Astrocyte (in vitro differentiated cells and primary cell): ENCODE measurements at regions not wholly inside any gene's neighbourhood (a gene's known extent, or its start where the extent isn't known, plus 50 kb on each side); places are given as distances from the start of the nearest gene placed in this dataset.

ENCODE experiments used
- DNase-seq: peaks from one replicate; pipeline ENCODE4 v3.0.0-alpha.2; 2010; ENCODE audit warnings: low read depth
- FAIRE-seq: peaks from 2 replicates; lab custom pipeline; 2011; peaks lifted over from hg19 to GRCh38; lab: Jason Lieb, UNC
- H2AFZ ChIP-seq: 2 replicates; pipeline ENCODE4 v1.6.0; 2012; ENCODE audit warnings: low read depth, low read length, inconsistent platforms
- H3K27ac ChIP-seq: 2 replicates; pipeline ENCODE4 v1.5.1; 2011; ENCODE audit warnings: low read depth, low read length, inconsistent platforms
- H3K27me3 ChIP-seq: 2 replicates; pipeline ENCODE4 v1.6.0; 2011; ENCODE audit warnings: low read length, inconsistent platforms; ENCODE audit not compliant: insufficient read depth
- H3K36me3 ChIP-seq: 2 replicates; pipeline ENCODE4 v1.5.1; 2011; ENCODE audit warnings: low read length, inconsistent platforms; ENCODE audit not compliant: insufficient read depth
- H3K4me1 ChIP-seq: 2 replicates; pipeline ENCODE4 v1.5.1; 2011; ENCODE audit warnings: low read length, inconsistent platforms; ENCODE audit not compliant: insufficient read depth
- H3K4me2 ChIP-seq: 2 replicates; pipeline ENCODE4 v1.6.0; 2012; ENCODE audit warnings: low read length, inconsistent platforms
- H3K4me3 ChIP-seq: 2 replicates; pipeline ENCODE4 v1.5.1; 2011; ENCODE audit warnings: low read depth, mild to moderate bottlenecking, low read length, inconsistent platforms; ENCODE audit not compliant: insufficient read depth
- H3K79me2 ChIP-seq: 2 replicates; pipeline ENCODE4 v1.6.0; 2012; ENCODE audit warnings: mild to moderate bottlenecking, low read length, inconsistent platforms; ENCODE audit not compliant: insufficient read depth
- H3K9ac ChIP-seq: 2 replicates; pipeline ENCODE4 v1.6.0; 2012; ENCODE audit warnings: mild to moderate bottlenecking, low read length, inconsistent platforms
- H3K9me3 ChIP-seq: 2 replicates; pipeline ENCODE4 v1.5.1; 2012; ENCODE audit warnings: low read depth, mild to moderate bottlenecking, low read length, inconsistent platforms; ENCODE audit not compliant: insufficient read depth
- H4K20me1 ChIP-seq: 2 replicates; pipeline ENCODE4 v1.6.0; 2012; ENCODE audit warnings: low read length, inconsistent platforms; ENCODE audit not compliant: insufficient read depth
- H3K27ac Mint-ChIP-seq: one replicate; pipeline ENCODE4 v1.8.0; 2021; ENCODE audit warnings: mild to moderate bottlenecking, mixed read lengths; ENCODE audit not compliant: unreplicated experiment
- H3K27me3 Mint-ChIP-seq: one replicate; pipeline ENCODE4 v1.8.0; 2021; ENCODE audit warnings: low read depth, mixed read lengths; ENCODE audit not compliant: unreplicated experiment
- H3K36me3 Mint-ChIP-seq: one replicate; pipeline ENCODE4 v1.8.0; 2021; ENCODE audit warnings: low read depth, mixed read lengths; ENCODE audit not compliant: unreplicated experiment
- H3K4me1 Mint-ChIP-seq: one replicate; pipeline ENCODE4 v1.8.0; 2021; ENCODE audit warnings: low read depth, mixed read lengths; ENCODE audit not compliant: unreplicated experiment
- H3K4me3 Mint-ChIP-seq: one replicate; pipeline ENCODE4 v1.8.0; 2021; ENCODE audit warnings: mild to moderate bottlenecking, moderate library complexity, mixed read lengths; ENCODE audit not compliant: unreplicated experiment
- H3K9me3 Mint-ChIP-seq: one replicate; pipeline ENCODE4 v1.8.0; 2021; ENCODE audit warnings: mild to moderate bottlenecking, mixed read lengths; ENCODE audit not compliant: unreplicated experiment
- CTCF ChIP-seq: IDR thresholded peaks from 2 replicates; pipeline ENCODE4 v1.5.1; 2011; ENCODE audit warnings: low read depth, mild to moderate bottlenecking, inconsistent platforms, low read length, moderate library complexity; ENCODE audit not compliant: insufficient read depth
- EZH2 ChIP-seq: IDR thresholded peaks from 2 replicates; pipeline ENCODE4 v1.6.1; 2012; ENCODE audit warnings: mild to moderate bottlenecking, low read length, inconsistent platforms; ENCODE audit not compliant: insufficient read depth

DNA sequence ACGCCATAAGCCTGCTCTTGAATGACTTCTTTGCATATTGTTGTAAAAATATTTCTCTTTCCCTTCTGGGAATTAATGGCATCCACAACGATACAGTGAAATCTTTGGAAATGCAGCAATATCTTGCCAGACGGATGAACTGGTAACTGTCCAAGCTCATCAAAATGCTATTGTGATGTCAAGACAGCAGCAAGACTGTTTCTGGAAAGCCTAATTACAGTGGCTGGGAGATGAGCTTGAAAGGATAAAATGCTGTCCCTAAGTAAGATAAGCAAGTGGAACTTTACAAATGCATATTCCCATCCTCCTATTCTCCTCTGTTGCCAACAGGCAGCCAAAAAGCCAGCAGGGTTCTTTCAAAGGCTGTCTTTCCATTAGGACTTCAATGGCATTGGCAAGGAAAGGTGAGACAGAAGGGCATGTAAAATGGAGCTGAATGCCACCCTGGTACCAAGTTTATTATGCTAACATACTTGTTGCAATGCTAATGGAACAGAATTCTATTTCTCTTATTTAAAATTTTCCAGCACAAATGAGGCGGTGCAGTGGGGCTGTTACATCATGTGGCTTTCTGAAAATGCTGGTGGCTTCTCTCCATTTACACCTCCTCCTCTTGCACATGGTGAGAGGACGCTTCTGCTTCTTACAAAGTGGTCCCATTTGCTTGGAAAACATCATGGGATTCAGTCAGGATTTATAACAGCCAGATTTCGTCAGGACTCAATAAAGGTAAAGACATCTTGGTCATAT, 178.3 kb upstream of the PTER start:
- H3K4me1 Mint-ChIP-seq, result no peaks in the 10 kb centered on the region
- Histone ChIP-seq H4K20me1 (no peaks in the 10 kb centered on the region), H3K27ac (no peak overlapping the region), H3K4me3 (no peak overlapping the region), H3K4me2 (no peak overlapping the region), H3K9me3 (no peaks in the 10 kb centered on the region), H3K9ac (no peak overlapping the region), H3K27me3 (no peaks in the 10 kb centered on the region), H3K79me2 (no peaks in the 10 kb centered on the region), H3K36me3 (no peaks in the 10 kb centered on the region), H2AFZ (no peak overlapping the region), H3K4me1 (no peaks in the 10 kb centered on the region)
- H3K27me3 Mint-ChIP-seq, result no peaks in the 10 kb centered on the region
- no peak for FAIRE-seq
- no peak overlapping the region for H3K27ac Mint-ChIP-seq
- no peaks in the 10 kb centered on the region for H3K36me3 Mint-ChIP-seq
- no peak overlapping the region for H3K4me3 Mint-ChIP-seq
- DNase-seq, result no peak
- TF ChIP-seq EZH2 (no peak), CTCF (no peak)
- H3K9me3 Mint-ChIP-seq, result peaks cover 2% of the 10 kb centered on the region

GRCh38 chr10:16259726-16260125, 177.1 kb upstream of the PTER start:
- Mint-ChIP-seq H3K9me3 (peaks cover 2% of the 10 kb centered on the region), H3K4me3 (no peak overlapping the region)

More at GRCh38 chr10:16259726-16260125, 177.1 kb upstream of the PTER start:
- TF ChIP-seq CTCF, result no peak
- TF ChIP-seq EZH2, result no peak
- H3K9me3 ChIP-seq, result no peaks in the 10 kb centered on the region
- Mint-ChIP-seq H3K36me3 (no peaks in the 10 kb centered on the region), H3K27me3 (no peaks in the 10 kb centered on the region), H3K27ac (no peak overlapping the region), H3K4me1 (no peaks in the 10 kb centered on the region)
- no peak overlapping the region for H3K27ac ChIP-seq
- H4K20me1 ChIP-seq, result no peaks in the 10 kb centered on the region
- H3K27me3 ChIP-seq, result no peaks in the 10 kb centered on the region
- no peak overlapping the region for H2AFZ ChIP-seq
- FAIRE-seq (no peak), DNase-seq (no peak)
- no peak overlapping the region for H3K9ac ChIP-seq
- H3K4me2 ChIP-seq, result no peak overlapping the region
- no peaks in the 10 kb centered on the region for H3K36me3 ChIP-seq
- no peaks in the 10 kb centered on the region for H3K79me2 ChIP-seq
- H3K4me3 ChIP-seq, result no peak overlapping the region
- H3K4me1 ChIP-seq, result no peaks in the 10 kb centered on the region
